ENCODE measurements at regions not wholly inside any gene's neighbourhood (a gene's known extent, or its start where the extent isn't known, plus 50 kb on each side); places are given as distances from the start of the nearest gene placed in this dataset.

GRCh38 chr20:58568483-58569240 is 53.5 kb upstream of the APCDD1L start:
- TF ChIP-seq POLR2A (IDR thresholded peaks at IDR 0.05) (no peak), CTCF (IDR thresholded peaks at IDR 0.05) (no peak)
